LHCN-M2 (cell line): ENCODE measurements at regions not wholly inside any gene's neighbourhood (a gene's known extent, or its start where the extent isn't known, plus 50 kb on each side); places are given as distances from the start of the nearest gene placed in this dataset.
A peak's percentile ranks its signal among the peaks of the same experiment; 100 is the strongest.
"Not testable (repeated sequence)": the region's sequence is repeated elsewhere in the genome, so short reads cannot be mapped to it uniquely, and the experiment has no call there.

ENCODE experiments used
- DNase-seq: peaks from one replicate; pipeline ENCODE4 v3.0.0-alpha.2; 2012; ENCODE audit warnings: low read depth

DNA sequence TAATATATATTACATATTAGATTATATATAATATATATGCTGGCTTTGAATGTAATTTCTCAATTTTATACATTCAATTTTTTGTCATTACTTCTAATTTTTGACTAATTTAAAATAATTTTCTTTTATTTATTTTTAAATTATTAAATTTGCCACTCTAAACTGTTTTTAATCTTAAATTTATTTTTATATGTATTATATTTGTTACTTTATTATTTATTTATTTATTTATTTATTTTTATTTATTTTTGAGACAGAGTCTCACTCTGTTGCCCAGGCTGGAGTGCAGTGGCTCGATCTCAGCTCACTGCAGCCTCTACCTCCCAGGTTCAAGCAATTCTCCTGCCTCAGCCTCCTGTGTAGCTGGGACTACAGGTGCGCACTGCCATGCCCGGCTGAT is 473.0 kb downstream of the PLOD2 start:
- not testable (repeated sequence) for DNase-seq

DNA sequence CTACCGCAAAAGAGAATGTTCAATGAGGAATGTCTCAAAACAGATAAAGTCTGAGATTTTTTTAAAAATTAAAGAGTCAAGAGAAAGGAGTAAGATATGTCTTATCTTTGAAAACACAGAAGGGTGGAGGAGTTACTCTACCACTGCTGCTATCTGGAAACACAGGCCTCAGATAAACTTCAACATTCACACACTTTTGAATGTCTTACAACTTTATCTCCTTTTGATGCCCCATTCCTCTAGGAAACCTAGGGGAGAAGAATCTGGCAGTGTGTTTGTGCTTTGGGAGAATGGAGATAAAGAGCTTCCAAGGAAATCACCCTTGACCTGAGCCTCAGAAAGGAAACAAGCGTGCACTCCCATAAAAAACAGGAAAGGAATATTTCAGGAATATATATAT is 468.2 kb downstream of the PLOD2 start:
- no peak for DNase-seq

DNA sequence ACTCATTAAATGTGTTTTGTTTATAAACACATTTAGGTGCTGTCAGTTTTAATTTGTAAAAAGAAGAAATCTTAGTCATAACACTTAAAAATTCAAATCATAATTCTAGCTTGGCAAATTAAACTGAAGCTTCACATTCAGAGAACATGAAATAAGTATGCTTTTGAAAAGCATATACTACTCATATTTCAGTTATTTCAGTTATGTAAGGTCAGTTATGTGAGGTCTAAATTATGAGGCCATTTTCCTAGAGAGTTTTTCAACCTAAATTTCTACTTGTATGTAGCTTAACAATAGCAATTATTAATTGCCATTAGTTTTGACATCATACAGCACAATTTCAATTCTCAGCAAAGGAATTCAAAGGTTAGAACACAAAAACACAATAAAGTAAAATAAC is 465.0 kb downstream of the PLOD2 start:
- no peak for DNase-seq

DNA sequence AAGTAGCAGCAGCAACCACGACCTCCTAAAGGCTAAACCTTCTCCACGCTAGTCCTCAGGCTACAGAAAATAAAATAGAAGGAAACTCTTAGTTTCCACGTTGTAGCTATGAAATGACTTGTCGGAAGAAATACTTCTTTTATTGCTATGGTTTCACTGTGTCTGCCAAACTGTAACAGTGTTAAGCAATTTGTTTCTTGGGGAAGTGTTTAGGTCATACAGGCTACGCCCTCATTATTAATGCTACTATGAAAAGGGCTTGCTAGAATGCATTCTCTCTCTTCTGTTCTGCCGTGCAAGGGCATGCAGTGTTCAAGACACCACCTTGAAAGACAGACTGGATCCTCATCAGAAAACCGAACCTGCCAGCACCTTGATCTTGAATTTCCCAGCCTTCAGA is 462.7 kb downstream of the PLOD2 start:
- no peak for DNase-seq

DNA sequence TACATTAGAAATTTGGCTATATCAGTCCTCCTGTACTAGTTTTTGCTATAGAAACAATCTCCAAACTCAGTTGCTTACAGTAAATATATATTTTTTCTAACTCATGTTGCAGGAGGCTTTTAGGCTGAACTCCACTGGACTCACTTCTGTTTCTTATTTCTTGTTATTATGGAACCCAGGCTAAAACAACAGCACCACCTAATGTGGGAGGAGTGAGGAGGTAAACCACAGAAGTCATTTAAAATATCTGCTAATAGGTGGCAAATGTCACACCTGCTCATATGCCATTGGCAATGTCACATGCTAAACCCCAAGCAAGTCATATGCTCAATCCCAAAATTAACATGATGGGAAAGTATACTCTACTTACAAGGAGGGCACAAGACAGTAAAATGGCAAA is 462.2 kb downstream of the PLOD2 start:
- no peak for DNase-seq

DNA sequence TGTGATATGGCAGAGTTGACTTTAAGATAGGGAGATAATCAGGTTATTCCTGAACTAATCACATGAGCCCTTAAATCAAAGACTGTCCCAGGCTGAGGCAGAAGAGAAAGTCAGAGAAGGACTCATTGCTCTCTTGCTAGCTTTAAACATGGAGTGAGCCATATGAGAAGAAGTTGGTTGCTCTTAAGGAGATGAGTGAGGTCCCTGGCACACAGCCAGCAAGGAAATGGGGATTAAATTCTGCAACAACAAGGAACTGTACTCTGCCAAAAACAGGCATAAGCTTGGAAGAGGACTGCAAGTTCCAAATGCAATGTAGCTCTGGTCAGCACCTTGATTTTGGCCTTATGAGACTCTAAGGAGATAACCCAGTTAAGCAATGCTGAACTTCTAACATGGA is 457.0 kb downstream of the PLOD2 start:
- DNase-seq = peak; percentile 18

DNA sequence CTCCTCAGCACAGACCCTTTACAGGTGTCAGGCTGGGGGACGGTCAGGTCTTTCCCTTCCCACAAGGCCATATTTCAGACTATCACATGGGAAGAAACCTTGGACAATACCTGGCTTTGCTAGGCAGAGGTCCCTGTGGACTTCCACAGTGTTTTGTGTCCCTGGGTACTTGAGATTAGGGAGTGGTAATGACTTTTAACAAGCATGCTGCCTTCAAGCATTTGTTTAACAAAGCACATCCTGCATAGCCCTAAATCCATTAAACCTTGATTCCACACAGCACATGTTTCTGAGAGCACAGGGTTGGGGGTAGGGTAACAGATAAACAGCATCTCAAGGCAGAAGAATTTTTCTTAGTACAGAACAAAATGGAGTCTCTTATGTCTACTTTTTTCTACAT is 451.2 kb downstream of the PLOD2 start:
- DNase-seq = not testable (repeated sequence)

DNA sequence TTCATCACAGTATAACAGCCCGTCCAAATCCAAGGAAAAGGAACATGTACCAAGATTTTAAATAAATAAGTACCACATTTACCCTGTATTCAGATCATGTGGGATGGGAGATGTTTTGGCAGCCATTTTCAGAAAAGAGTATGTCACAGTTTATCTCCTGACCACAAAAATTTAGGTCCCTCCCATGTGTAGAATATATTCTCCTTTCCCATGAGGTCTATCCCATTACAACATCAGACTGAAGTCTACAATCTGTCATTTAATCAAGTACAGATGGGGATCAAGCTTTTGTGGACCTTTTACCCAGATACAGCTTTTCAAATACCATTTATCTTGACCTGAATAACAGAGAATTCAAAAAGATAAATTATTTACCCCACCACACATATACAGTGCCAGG is 444.5 kb downstream of the PLOD2 start:
- DNase-seq = no peak

DNA sequence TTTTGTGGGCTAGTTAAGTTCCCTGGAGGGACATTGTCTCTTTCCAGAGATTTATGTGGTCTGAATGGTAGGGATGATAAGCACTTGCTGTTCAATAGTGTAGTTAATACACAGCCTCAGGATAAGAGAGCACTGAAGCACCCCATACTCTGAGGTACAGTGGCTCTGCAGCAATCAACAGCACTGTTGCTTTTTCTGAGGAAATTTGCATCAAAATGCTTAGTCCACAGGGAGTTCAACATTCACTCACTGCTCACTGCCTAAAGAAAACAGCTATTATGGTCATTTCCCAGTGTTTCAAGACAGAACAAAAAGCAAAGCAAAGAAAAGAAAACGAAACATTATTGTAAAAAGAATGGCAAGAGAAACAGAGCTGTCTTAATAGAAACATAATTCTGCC is 441.9 kb downstream of the PLOD2 start:
- no peak for DNase-seq

DNA sequence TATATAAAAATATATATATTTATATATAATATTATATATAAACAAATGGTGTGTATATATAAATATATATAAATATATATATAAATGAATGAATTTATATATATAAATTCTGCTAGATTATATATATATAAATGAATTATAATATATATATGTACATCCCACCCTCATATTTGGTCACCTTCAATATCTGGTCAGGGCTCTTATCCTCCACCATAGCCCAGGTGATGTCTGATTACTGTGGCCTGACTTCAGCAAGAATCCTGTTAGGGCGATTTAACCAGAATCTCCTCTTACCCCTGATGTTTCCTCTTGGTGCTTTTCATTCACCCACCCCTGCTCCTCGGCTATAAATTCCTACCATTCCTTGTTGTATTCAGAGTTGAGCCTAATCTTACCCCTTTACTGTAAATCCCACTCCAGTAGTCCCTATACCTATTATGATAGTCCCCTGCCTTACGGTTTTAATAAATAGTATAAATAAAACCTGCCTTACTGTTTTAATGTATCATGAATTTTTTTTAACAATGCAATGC is 439.6 kb downstream of the PLOD2 start:
- no peak for DNase-seq

DNA sequence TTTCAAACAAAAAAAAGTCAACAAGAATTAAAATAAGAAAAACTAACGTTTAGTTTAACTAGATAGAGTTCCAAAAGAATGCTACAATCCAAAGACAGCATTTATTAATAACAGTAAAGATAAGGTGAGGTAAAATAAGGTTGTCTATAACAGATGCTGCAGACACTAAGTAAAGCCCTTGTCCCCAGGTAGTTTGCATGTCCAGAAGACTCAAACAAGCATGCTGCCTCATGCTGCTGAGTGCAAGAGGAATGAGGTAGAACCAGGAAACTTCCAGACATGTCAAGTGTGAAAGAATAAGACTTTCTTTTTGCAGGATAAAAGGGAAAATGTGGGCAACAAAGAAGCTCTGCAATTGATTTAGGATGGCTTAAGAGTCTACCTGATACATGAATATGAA is 439.2 kb downstream of the PLOD2 start:
- DNase-seq = no peak

DNA sequence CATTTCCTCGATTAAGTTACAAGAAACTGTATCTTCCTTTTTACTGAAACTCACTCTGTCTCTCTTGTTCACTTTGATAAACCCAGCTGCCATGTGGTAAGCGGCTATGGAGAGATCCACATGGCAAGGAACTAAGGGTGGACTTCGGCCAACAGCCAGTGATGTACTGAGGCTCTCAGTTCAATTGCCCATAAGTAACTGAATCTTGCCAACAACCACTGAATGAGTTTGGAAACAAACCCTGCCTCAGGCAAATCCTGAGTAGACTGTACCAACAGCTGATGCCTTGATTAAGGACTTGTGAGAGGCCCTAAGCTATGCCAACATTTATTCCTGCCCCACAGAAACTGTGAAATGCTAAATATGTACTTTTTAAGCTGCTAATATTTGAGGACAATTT is 433.5 kb downstream of the PLOD2 start:
- DNase-seq = peak; percentile 2

DNA sequence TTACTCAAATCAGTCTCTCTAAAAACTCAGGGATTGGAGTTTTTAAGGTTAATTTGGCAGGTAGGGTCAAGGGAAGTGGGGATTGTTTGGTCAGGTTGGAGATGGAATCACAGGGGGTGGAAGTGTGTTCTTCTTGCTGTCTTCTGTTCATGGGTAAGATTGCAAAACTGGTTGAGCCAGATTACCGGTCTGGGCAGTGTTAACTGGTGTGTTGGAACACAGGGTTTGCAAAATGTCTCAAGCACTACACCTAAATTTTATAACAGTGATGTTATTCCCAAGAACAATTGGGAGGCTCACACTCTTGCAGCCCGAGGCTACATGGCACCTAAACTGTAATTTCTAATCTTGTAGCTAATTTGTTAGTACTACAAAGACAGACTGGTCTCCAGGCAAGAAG is 425.4 kb downstream of the PLOD2 start:
- no peak for DNase-seq

DNA sequence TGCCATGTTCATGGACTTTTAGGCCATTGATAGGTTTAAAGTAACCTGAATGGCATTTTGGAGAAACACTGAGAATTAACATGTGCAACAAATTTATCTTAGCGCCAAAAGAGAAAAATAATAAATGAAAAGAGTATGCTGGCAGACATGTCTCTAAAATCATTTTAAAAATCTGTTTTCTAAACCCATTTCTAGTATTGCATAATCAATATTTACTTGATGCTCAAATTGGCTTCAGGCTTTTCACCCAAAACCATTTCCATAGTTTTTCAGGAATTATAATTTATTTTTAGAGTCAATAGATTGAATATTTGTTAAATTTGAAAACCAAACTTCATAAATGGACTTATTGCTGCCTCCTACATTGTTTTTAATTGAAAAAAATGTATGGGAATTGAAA is 423.0 kb downstream of the PLOD2 start:
- no peak for DNase-seq

DNA sequence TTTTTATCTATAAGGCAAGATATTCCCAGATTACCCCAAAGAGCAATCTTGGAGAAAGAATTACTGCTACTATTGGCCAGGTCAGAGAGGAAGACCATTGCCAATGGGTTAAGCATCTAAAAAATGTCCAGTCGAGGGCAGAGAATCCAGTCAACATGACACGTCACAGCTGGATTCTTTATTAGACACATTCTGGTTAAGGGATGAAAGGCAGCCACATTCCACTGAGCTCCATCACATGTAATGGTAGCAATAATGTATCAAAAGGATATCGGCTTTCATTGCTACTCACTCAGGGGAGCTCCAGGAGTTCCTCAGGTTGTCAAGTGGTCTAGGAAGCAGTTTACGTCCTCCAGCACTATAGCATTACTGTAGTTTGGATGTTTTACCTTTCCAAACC is 421.1 kb downstream of the PLOD2 start:
- peak; percentile 20 for DNase-seq

DNA sequence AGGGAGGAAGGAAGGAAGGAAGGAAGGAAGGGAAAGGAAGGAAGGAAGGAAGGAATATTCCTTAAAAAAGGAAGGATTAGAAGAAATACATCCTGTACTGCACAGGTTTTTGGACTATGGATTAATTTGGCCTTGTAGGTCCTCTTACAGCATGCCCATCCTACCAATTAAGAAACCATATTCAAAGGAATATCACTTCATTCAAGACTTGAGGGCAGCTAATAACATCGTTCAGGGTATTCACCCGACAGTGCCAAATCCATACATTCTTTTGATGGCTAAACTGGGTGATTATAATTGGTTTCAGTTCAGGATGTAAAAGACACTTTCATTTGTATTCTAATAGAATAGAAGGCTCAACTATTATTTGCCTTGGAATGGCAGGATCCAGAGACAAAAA is 410.3 kb downstream of the PLOD2 start:
- no peak for DNase-seq

DNA sequence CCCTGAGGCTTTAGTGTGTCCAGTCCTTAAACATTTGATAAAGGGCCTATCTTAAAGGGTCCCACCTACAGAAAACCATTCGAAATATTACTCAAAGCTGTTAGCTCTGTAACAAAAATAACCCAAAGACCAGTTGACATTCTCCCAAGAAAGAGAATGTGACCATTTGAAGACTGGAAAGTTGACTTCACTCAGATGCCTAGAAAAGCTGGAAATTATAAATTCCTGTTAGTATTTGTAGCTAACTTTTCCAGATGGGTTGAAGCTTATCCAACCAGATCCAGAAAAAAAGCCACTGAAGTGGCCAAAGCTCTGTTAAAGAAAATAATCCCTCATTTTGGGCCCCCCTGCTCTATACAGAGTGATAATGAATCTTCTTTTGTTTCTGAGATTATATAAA is 408.4 kb downstream of the PLOD2 start:
- no peak for DNase-seq

DNA sequence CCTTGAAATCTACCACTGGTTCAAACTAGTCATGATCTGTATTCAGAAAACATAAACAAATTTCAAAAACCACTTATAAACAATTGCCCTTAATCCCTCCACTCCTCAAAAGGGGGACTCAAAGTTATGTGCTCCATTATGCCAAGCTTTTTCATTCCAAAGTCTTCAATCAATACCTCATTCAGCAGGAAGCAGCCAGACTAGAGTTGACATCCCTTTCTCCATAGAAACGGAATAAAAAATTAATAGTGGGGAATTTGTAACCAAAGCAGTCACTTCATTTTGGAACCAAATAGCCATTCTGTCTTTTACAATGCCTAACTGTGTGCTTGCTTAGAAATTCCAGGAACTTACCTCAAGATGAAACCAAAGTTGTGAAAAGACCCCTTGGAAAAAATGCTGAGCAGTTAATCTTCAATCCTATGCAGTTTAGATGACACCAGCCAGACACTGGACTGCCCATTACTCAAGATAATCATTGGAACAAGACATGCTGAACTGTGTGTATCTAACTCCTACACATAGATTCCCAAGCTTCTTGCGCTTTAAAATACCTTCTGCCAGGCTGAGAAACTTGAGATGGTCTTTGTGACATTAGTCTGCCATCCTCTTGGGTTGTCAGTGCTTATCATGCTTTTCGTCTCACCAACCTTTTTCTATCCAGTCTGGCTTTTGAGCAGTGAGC is 406.2 kb downstream of the PLOD2 start:
- DNase-seq = no peak

DNA sequence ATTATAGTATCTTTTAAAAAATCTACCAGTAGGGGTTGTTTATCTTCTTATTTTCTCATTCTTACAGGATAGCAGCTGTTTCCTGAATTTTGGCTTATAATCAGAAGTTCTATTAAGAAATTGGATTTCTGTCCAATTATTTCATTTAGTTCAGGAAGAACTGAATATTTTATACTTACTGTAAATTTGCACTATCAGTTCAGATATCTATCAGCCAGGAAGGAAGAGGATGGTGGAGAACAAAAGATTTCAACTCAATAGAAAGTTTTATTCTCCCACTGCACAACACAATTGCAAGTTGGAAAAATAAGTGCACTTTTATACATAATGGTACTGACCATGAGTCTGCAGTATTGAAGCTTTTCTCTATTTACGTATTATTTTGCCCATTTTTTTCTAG is 400.9 kb downstream of the PLOD2 start:
- no peak for DNase-seq

DNA sequence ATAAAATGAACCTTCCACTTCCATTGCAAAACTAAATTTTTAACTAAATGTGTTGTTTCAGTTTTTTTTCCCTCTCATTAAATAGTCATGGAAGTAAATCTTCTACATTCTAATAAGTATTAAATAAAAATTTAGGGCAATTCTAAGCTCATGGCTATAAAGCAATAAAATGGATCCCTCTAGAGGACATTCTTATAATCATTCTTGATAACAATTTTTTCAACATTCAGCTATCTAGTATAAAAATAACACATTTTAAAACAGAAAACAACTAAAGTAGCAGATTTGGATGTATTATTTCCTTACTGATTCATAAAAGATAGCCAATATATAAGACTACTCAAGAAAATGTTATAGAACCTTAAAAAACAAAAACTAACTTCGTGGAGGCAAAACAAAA is 393.1 kb downstream of the PLOD2 start:
- peak; percentile 9 for DNase-seq

DNA sequence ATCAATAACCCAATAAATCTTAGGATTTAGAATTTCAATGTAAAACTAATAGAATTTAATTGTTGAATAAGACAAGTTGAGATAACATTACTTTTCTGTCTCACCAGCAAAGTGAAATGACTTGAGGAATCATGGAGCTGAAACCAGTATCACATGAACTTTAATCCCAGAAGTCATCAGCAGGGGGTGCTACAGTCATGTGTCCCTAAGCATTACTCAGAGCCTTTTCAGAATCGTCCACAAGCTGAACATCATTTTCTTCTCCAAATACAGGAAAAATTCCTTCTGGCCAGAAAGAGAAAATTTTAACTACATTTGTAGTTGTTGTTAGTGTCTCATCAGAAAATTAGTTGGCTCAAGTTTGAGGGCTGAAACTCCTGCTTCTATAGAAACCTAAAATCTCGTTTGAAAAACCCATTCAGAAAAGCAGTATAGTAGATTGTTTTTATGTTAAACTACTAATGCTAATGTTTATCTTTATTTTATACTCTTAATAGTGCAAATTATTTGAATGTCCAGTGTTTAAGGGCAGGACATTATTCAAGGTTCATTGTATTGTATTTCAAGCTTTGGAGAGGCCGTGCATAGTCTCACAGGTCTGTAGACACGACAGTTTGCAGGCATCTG is 384.1 kb downstream of the PLOD2 start:
- DNase-seq = peak; percentile 73

DNA sequence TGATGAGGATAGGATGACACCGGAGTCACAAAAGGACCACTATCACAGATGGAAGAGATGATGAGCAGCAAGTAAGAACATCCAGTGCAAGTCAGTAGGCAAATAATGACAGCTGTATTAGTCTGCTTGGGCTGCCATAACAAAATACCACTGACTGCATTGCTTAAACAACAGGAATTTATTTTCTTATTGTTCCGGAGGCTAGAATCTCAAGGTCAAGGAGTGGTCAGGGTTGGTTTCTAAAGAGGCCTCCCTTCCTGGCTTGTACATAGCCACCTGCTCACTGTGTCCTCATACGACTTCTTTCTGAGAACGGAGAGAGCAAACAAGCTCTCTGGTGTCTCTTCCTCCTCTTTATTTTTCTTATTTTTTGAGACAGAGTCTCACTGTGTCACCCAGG is 380.7 kb downstream of the PLOD2 start:
- peak; percentile 10 for DNase-seq

DNA sequence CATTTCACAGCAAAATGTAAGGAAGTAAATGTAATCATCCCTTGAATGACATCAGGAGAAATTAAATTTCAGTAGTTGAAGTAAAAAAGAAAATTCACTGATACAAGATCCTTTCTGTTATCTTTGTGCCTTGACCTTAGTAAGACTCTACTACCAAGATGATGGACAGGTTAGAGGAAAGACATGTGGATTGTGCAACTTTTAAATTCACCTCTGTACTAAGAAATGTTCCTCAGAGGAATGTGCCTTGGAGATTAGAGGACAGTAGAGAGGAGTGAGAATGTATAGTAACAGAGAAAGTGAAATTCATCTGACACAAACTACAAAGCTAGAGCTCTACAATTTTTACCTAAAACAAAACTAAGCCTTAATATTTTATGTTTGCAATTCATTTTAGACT is 375.3 kb downstream of the PLOD2 start:
- no peak for DNase-seq

DNA sequence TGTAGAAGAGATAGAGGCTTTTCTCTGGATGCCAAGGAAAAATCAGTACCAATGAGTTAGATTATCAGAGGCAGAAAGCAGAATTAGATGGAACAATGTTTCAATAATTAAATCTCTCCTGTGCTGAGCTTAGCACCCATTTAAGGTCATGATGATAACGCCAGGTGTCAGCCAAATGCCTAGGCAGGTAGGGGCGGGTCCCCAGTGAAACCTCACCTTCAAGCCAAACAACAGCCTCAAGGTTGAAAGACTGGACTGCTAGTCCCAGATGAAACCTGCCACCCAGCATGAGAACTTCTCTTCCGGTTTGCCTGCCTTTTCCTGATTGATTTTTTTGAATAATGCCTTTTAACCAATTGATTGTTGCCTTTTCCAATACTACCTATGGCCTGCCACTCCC is 363.0 kb downstream of the PLOD2 start:
- DNase-seq = no peak
